ENCODE measurements at regions not wholly inside any gene's neighbourhood (a gene's known extent, or its start where the extent isn't known, plus 50 kb on each side); places are given as distances from the start of the nearest gene placed in this dataset.

GRCh38 chr10:88122145-88122544 is 258.7 kb downstream of the PTEN start:
- no peak for TF ChIP-seq EZH2phosphoT487 (IDR thresholded peaks at IDR 0.05)
- no peak for TF ChIP-seq EZH2 (IDR thresholded peaks at IDR 0.05)

All from neural progenitor cell (in vitro differentiated cells).